H9 (cell line): ENCODE measurements at regions not wholly inside any gene's neighbourhood (a gene's known extent, or its start where the extent isn't known, plus 50 kb on each side); places are given as distances from the start of the nearest gene placed in this dataset.

Experiments used
- DNase-seq: peaks from one replicate; pipeline ENCODE4 v3.0.0-alpha.2; 2017
- H2AFZ ChIP-seq: one replicate; pipeline ENCODE4 v1.6.1; 2013; ENCODE audit warnings: mild to moderate bottlenecking, low read length, control low read depth, moderate library complexity
- H2AK5ac ChIP-seq: 2 replicates; pipeline ENCODE4 v1.6.1; 2013; ENCODE audit warnings: low read length, control low read depth, mixed read lengths; ENCODE audit not compliant: insufficient read length
- H2BK120ac ChIP-seq: one replicate; pipeline ENCODE4 v1.6.1; 2013; ENCODE audit warnings: low read depth, mild to moderate bottlenecking, low read length, control low read depth, inconsistent platforms; ENCODE audit not compliant: poor library complexity, severe bottlenecking
- H2BK12ac ChIP-seq: 2 replicates; pipeline ENCODE4 v1.6.1; 2013; ENCODE audit warnings: low read length, control low read depth, mixed read lengths, low read depth; ENCODE audit not compliant: insufficient read length
- H2BK15ac ChIP-seq: 2 replicates; pipeline ENCODE4 v1.6.1; 2013; ENCODE audit warnings: low read depth, low read length, control low read depth
- H2BK20ac ChIP-seq: one replicate; pipeline ENCODE4 v1.6.1; 2013; ENCODE audit warnings: low read depth, mild to moderate bottlenecking, low read length, control low read depth, inconsistent platforms; ENCODE audit not compliant: poor library complexity, severe bottlenecking
- H2BK5ac ChIP-seq: 2 replicates; pipeline ENCODE4 v1.6.1; 2013; ENCODE audit warnings: low read length, control low read depth, mixed read lengths; ENCODE audit not compliant: insufficient read length
- H3K14ac ChIP-seq: 2 replicates; pipeline ENCODE4 v1.6.1; 2013; ENCODE audit warnings: low read length, control low read depth; ENCODE audit not compliant: insufficient read depth
- H3K18ac ChIP-seq: 2 replicates; pipeline ENCODE4 v1.6.1; 2013; ENCODE audit warnings: low read depth, mild to moderate bottlenecking, mixed read lengths, low read length, control low read depth; ENCODE audit not compliant: insufficient read length
- H3K23ac ChIP-seq: 2 replicates; pipeline ENCODE4 v1.6.1; 2013; ENCODE audit warnings: low read length, control low read depth, mixed read lengths, low read depth; ENCODE audit not compliant: insufficient read length
- H3K23me2 ChIP-seq: 2 replicates; pipeline ENCODE4 v1.6.1; 2013; ENCODE audit warnings: low read depth, mild to moderate bottlenecking, mixed read lengths, low read length, control low read depth; ENCODE audit not compliant: insufficient read length, poor library complexity, severe bottlenecking
- H3K27ac ChIP-seq: 2 replicates; pipeline ENCODE4 v1.5.1; 2013; ENCODE audit warnings: low read length, control low read depth, mixed read lengths, low read depth; ENCODE audit not compliant: insufficient read length
- H3K27me3 ChIP-seq: 2 replicates; pipeline ENCODE4 v1.6.1; 2013; ENCODE audit warnings: low read length, control low read depth, inconsistent platforms; ENCODE audit not compliant: insufficient read depth
- H3K4ac ChIP-seq: 2 replicates; pipeline ENCODE4 v1.6.1; 2013; ENCODE audit warnings: low read depth, mild to moderate bottlenecking, control low read depth, inconsistent platforms, low read length, moderate library complexity
- H3K4me1 ChIP-seq: 2 replicates; pipeline ENCODE4 v1.6.1; 2013; ENCODE audit warnings: low read length, control low read depth, inconsistent platforms; ENCODE audit not compliant: insufficient read depth
- H3K4me2 ChIP-seq: 2 replicates; pipeline ENCODE4 v1.6.1; 2013; ENCODE audit warnings: low read length, control low read depth, mixed read lengths; ENCODE audit not compliant: insufficient read length, insufficient read depth
- H3K56ac ChIP-seq: 2 replicates; pipeline ENCODE4 v1.6.1; 2013; ENCODE audit warnings: low read depth, mild to moderate bottlenecking, mixed read lengths, low read length, control low read depth; ENCODE audit not compliant: insufficient read length
- H3K79me1 ChIP-seq: 2 replicates; pipeline ENCODE4 v1.6.1; 2013; ENCODE audit warnings: low read depth, mild to moderate bottlenecking, moderate library complexity, low read length, control low read depth, inconsistent platforms; ENCODE audit not compliant: insufficient read depth, poor library complexity, severe bottlenecking
- H3K79me2 ChIP-seq: 2 replicates; pipeline ENCODE4 v1.6.1; 2013; ENCODE audit warnings: low read length, control low read depth, inconsistent platforms; ENCODE audit not compliant: insufficient read depth
- H3K9ac ChIP-seq: 2 replicates; pipeline ENCODE4 v1.6.1; 2013; ENCODE audit warnings: low read length, control low read depth, mixed read lengths; ENCODE audit not compliant: insufficient read length; ENCODE audit errors: extremely low read depth
- H3K9me3 ChIP-seq: one replicate; pipeline ENCODE4 v1.6.1; 2013; ENCODE audit warnings: low read depth, low read length, inconsistent platforms; ENCODE audit not compliant: control insufficient read depth
- H3T11ph ChIP-seq: one replicate; pipeline ENCODE4 v1.6.1; 2013; ENCODE audit warnings: mild to moderate bottlenecking, low read length, control low read depth, inconsistent platforms
- H4K20me1 ChIP-seq: one replicate; pipeline ENCODE4 v1.6.1; 2013; ENCODE audit not compliant: control insufficient read depth, insufficient read length, insufficient read depth
- H4K5ac ChIP-seq: 2 replicates; pipeline ENCODE4 v1.6.1; 2013; ENCODE audit warnings: low read depth, mild to moderate bottlenecking, mixed read lengths, low read length, control low read depth; ENCODE audit not compliant: insufficient read length
- H4K8ac ChIP-seq: replicated peaks from 2 replicates; pipeline ENCODE4 v1.6.1; 2013; ENCODE audit warnings: low read length, control low read depth, mixed read lengths, low read depth; ENCODE audit not compliant: insufficient read length
- H4K91ac ChIP-seq: 2 replicates; pipeline ENCODE4 v1.6.1; 2013; ENCODE audit warnings: low read depth, mild to moderate bottlenecking, moderate library complexity, mixed read lengths, low read length, control low read depth; ENCODE audit not compliant: insufficient read length
- H3K27ac Mint-ChIP-seq, 3 experiments: 2 replicates in 2 of 3; 3 replicates in 1 of 3; pipeline ENCODE4 v1.8.0; 2020 to 2021; ENCODE audit warnings: mixed read lengths in 3 of 3, mild to moderate bottlenecking in 1 of 3, moderate library complexity in 1 of 3
- H3K27me3 Mint-ChIP-seq: 2 replicates; pipeline ENCODE4 v1.8.0; 2021; ENCODE audit warnings: low read depth, mild to moderate bottlenecking, moderate library complexity, mixed read lengths
- H3K36me3 Mint-ChIP-seq, 3 experiments: 2 replicates in 2 of 3; 3 replicates in 1 of 3; pipeline ENCODE4 v1.8.0; 2020 to 2021; ENCODE audit warnings: low read depth in 3 of 3, mixed read lengths in 3 of 3; ENCODE audit not compliant: insufficient read depth in 1 of 3
- H3K4me1 Mint-ChIP-seq, 2 experiments: 2 replicates each; pipeline ENCODE4 v1.8.0; 2020; ENCODE audit warnings: mixed read lengths in 2 of 2
- H3K4me3 Mint-ChIP-seq, 2 experiments: 2 replicates in 1 of 2; 3 replicates in 1 of 2; pipeline ENCODE4 v1.8.0; 2020 to 2021; ENCODE audit warnings: mild to moderate bottlenecking in 2 of 2, mixed read lengths in 2 of 2, moderate library complexity in 1 of 2
- H3K9me3 Mint-ChIP-seq, 2 experiments: 2 replicates in 1 of 2; 3 replicates in 1 of 2; pipeline ENCODE4 v1.8.0; 2020; ENCODE audit warnings: mild to moderate bottlenecking in 2 of 2, mixed read lengths in 2 of 2, moderate library complexity in 1 of 2
- WGBS: extraction: QIAGEN DNeasy Blood & Tissue Kit; methylation state at CpG from one replicate; pipeline ENCODE4 v1.1.7; 2013; ENCODE audit warnings: missing lambda C conversion rate, low lambda C conversion rate, mixed read lengths; ENCODE audit not compliant: insufficient read length; ENCODE audit errors: extremely low coverage; 5-methylcytosine and 5-hydroxymethylcytosine counted together
- TF ChIP-seq, protein P1 (sequence below): fragments of 200-600 bp; sonication (generic); conservative IDR thresholded peaks from 3 replicates; pipeline ENCODE4 v1.8.0; 2021; ENCODE audit warnings: antibody characterized with exemption, mild to moderate bottlenecking

DNA sequence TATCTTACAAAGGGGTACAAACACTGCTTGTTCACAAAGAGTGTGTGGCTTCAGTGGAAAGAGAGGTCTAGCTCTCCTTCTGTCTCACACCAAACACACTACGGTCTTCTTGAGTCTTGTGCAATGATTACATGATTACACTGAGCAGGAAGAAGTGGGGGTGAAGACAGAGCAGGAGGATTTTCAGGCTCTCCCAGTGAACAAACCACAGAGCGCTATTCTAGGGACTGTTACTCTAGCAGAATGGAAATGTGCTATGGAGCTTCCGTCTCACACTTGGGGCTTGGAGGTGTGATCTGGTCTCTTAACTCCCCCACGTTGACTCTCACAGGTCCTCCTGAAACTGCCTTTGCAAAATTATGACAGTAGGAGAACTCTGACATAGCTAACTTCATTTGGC lies 203.4 kb downstream of the MYLK4 start:
- H2AK5ac ChIP-seq: no peak overlapping the region
- Mint-ChIP-seq H3K27me3 (peaks cover 3% of the 10 kb centered on the region), H3K4me1 (no peaks in the 10 kb centered on the region), H3K36me3 (peaks cover 0 to 10% (median 3%) of the 10 kb centered on the region in 3 experiments; a peak in 2 of 7 replicates), H3K4me3 (no peak overlapping the region), H3K9me3 (peaks cover 8 to 14% of the 10 kb centered on the region in 2 experiments), H3K27ac (no peak overlapping the region)
- H2AFZ ChIP-seq: no peak overlapping the region
- H4K91ac ChIP-seq: no peak overlapping the region
- no peak overlapping the region for H3T11ph ChIP-seq
- H3K79me1 ChIP-seq: no peaks in the 10 kb centered on the region
- no peak overlapping the region for H3K9ac ChIP-seq
- no peaks in the 10 kb centered on the region for H3K27me3 ChIP-seq
- no peaks in the 10 kb centered on the region for H3K79me2 ChIP-seq
- H3K18ac ChIP-seq: no peak overlapping the region
- no peak overlapping the region for H3K4ac ChIP-seq
- no CpG with 5 or more reads among the region's 4 CpGs for WGBS
- no peak overlapping the region for H3K27ac ChIP-seq
- H3K14ac ChIP-seq: no peak overlapping the region
- no peaks in the 10 kb centered on the region for H3K23me2 ChIP-seq
- no peak overlapping the region for H2BK120ac ChIP-seq
- H2BK20ac ChIP-seq: no peak overlapping the region
- no peaks in the 10 kb centered on the region for H3K4me1 ChIP-seq
- H4K8ac ChIP-seq: no peak overlapping the region
- no peak overlapping the region for H2BK15ac ChIP-seq
- no peak overlapping the region for H3K23ac ChIP-seq
- H4K5ac ChIP-seq: no peak overlapping the region
- no peak overlapping the region for H3K56ac ChIP-seq
- H3K4me2 ChIP-seq: no peak overlapping the region
- no peaks in the 10 kb centered on the region for H4K20me1 ChIP-seq
- TF ChIP-seq, protein P1, sequence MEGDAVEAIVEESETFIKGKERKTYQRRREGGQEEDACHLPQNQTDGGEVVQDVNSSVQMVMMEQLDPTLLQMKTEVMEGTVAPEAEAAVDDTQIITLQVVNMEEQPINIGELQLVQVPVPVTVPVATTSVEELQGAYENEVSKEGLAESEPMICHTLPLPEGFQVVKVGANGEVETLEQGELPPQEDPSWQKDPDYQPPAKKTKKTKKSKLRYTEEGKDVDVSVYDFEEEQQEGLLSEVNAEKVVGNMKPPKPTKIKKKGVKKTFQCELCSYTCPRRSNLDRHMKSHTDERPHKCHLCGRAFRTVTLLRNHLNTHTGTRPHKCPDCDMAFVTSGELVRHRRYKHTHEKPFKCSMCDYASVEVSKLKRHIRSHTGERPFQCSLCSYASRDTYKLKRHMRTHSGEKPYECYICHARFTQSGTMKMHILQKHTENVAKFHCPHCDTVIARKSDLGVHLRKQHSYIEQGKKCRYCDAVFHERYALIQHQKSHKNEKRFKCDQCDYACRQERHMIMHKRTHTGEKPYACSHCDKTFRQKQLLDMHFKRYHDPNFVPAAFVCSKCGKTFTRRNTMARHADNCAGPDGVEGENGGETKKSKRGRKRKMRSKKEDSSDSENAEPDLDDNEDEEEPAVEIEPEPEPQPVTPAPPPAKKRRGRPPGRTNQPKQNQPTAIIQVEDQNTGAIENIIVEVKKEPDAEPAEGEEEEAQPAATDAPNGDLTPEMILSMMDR: no peak
- H3K9me3 ChIP-seq: peaks cover 9% of the 10 kb centered on the region
- no peak for DNase-seq
- no peak overlapping the region for H2BK12ac ChIP-seq
- no peak overlapping the region for H2BK5ac ChIP-seq
